CD4-positive, alpha-beta T cell treated with Interleukin-1 beta for 1 hour (primary cell): ENCODE measurements at regions not wholly inside any gene's neighbourhood (a gene's known extent, or its start where the extent isn't known, plus 50 kb on each side); places are given as distances from the start of the nearest gene placed in this dataset.
"Not testable (repeated sequence)": the region's sequence is repeated elsewhere in the genome, so short reads cannot be mapped to it uniquely, and the experiment has no call there.

Experiments used
- DNase-seq, 2 donors: peaks; one replicate each; pipeline ENCODE4 v3.0.0-alpha.2; 2020 to 2022

DNA sequence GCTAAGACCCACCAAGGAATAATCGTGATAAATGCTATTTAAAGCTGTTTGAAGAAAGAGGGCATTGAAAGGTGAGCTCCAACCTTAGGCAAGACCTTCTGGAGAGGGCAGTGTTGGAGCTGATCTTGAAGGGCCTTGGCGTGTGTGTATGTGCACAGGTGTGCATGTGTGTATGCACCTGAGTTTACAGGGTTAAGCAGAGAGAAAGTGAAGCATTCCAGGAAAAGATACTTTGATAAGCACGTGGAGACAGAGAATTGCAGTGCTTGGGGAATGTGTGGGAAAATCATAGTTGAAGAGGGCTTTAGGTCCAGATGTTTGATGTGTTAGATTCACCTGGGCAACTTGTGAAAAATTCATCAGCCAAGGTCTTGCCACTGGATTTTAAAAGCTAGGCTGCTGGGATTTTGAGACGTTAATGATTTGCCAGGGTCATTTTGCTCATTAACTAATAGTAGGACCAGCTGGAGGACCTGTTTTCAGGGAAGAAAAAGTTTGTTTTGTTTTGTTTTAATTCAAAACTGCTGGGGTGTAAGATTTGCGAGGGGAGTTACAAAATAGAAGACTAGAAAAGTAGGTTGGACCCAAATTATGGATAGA, 78.3 kb upstream of the ANKRD55 start:
- no peak for DNase-seq

DNA sequence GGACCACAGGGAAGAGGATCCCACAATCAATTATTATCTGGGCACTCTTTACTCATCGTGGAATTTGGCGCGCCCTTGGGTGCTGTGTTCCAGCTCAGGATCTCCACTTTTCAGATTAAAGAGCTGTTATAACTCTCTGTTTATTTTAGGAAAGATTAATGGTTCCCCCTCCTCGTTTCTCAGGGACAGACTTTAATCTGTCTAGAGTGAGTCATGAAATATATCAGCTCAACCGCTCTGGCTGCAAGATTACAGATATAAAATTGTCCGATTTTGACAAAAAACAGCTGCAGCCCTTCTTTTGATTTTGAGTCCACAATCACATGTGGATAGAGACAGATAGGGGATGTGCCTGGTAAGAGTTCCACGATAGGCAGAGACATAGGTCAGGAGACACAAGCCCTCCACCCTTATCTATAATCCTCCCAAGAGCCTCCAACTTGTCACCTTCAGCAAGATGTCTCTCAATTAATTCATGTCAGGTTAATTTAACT, 77.6 kb upstream of the ANKRD55 start:
- DNase-seq: no peak

DNA sequence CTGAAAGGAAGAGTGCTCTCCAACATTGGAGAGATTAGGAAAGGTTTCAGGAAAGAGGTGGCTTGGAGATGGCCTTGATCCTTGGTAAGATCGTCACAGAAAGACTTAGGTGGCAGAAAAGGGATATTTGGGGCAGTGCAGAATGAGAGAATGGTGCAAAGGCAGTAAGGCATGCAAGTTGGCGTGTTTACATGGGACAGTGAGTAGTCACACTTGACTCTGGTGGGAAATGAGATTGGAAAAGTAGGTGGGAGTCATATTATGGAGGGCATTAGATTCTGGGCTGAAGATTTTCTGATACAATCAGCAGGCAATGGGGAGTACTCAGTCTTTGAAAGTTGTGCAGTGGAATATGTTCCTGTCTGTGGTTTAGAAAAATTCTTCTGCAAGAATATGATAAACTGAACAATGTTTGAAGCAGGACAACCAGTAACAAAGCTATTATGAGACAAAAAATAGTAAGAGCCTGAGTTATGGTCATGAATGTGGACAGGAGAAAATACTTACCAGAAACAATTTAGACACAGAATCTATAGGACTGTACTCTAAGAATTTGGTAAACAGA, 76.2 kb upstream of the ANKRD55 start:
- no peak for DNase-seq

DNA sequence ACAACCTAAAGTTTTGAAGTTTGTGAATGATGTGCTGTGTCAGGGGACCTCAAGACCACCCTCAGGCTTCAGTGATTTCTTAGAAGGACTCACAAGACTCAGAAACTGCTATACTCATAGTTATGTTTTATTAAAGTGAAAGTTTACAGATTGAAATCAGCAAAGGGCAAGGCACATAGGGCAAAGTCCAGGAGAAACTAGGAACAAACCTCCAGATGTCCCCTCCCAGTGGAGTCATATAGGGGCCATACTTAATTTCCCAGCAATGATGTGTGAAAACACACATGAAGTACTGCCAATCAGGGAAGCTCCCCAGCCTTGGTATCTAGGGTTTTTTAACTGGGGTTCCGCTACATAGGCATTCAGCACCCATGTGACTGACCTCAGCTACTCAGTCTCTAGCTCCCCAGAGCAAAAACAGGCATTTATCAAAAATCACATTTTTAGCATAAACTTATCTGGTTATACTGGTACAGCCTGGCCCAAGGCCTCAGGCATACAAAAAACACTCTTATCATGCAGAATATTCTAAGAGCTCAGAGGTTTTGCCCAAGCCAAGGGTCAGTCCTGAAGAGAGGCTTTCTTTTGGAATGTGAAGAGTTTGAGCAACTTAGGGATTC, 74.7 kb upstream of the ANKRD55 start:
- no peak for DNase-seq

DNA sequence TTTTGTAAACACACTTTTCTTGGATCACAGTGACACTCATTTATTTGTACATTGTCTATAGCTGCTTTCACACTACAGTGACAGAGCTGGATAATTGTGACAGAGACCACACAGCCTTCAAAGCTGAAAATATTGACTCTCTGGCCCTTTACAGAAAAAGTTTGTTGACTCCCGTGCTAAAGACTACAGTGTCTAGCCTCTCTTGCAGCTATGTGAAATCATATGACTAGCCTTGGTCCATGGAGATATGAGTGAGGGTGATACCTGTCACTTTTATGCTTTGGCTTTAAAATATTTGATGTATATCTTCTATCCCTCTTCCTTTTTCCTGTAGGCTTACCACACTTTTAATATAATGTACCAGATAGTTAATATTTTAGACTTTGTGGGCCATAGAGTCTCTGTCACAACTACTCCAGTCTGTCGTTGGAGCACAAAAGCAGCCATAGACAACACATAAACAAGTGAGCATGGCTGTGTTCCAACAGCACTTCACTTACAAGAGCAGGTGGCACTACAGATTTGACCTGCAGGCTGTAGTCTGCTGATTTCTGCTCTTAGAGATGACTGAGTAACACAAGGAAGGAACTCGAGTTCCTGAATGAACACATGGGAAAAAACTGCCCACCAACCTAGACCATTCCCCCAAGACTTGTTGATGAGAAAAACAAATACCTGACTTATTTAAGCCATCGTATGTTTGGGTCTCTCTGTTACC, 73.5 kb upstream of the ANKRD55 start:
- no peak for DNase-seq

DNA sequence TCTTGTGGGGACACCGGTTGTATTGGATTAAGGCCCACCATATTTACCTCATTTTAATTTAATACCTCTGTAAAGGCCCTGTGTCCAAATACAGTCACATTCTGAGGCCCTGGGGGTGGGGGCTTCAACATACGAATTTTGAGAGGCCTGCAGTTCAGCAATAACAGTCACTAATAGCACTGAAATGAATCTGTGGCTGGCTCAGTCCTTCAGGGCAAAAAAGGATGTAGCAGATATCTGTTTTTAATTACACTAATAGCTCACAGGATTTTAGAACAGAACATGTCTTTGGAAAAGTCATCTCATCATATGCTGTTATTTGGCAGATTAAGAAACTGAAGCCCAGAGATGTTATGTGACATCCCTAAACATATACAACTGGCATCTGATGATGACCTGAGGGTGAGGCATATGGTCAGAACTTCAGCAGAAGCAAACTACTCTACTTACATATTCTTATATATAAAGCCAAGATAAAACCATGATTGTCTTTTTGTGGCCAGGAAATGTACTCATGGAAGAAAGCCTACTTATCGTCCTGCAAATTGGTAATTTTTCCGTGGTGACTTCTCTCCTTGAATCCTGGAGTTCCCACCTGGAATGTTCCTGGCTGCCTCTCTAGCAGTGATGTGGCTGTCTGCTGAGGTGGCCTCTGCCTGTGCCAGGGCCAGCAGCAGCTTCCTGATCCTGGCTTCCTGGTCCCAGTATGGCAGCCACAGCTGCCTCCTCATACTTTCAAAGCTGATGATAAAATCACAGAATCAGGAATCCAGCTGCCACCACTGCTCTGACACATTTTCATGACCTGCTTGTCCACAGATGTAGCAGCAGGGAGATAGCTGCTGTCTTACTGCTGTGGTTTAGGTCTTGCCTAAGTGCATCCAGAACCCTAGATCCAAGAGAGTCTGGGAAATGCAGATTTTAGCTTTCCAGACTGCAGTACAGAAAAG, 72.1 kb upstream of the ANKRD55 start:
- no peak for DNase-seq

DNA sequence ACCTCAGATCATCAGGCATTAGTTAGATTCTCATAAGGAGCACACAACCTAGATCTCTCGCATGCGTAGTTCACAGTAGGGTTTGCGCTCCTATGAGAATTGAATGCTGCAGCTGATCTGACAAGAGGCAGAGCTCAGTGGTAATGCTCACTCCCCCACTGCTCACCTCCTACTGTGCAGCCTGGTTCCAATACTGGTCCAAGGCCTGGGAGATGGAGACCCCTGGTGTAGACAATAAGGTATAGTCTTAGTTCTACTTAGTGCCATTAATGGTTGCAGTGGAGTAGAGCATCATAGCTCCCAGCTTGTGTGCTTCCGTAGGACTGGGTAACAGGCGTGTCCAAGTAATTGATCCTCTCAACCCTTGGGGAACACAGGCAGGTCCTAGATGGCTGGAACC, 70.4 kb upstream of the ANKRD55 start:
- no peak for DNase-seq

DNA sequence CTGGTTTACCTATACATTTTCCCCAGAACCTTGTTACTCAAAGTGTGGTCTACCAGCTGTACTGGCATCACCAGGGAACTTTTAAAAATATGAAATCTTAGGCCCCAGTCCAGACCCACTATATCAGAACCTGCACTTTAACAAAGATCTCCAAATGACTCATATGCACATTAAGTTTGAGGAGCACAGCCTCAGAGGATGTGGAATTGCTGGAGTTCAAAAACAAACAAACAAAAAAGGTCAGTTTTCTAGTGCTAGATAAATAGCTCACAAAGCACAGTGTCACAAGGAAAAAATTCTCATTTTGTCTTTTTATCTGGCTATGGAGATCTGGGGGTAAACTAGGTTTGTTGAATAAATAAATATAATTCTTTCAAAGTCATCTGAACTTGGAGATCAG, 68.9 kb upstream of the ANKRD55 start:
- no peak for DNase-seq

DNA sequence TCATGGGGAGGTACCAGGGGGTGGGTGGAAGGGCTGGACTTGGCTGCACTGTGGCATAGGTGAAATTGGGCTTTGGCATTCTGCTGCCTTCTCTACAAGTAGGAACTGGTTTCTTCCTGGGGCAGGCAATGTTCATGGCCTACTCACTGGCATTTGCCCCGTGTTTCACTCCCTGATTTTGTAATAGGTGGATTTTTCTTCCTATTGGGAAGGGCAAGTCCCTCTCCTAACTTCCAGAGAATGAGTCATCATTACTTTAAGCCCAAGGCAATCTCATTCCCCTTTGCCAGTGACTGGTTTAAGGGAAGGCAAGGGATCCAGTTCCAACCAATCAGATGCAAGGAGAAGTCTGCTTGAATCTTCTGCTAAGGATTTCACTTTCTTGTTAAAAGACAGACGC, 67.9 kb upstream of the ANKRD55 start:
- DNase-seq: no peak

DNA sequence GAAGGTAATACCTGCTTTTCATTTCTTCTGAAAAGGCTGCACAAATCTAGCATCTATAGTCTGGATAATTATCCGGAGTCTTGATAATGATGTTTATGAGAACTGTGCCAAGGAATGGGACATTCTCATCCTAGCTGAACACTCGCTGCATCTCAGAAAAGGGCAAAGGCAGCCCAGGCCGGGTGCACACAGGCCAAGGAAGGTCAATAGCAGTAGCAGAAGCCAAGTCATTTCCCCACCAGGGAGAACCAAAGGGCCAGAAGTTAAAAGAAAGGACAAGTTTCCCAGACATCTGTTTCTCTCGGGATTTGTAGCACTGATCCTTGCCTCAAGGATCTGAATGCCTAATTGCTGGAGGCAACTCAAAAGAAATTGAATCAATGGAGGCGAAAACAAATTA, 66.1 kb upstream of the ANKRD55 start:
- no peak for DNase-seq

DNA sequence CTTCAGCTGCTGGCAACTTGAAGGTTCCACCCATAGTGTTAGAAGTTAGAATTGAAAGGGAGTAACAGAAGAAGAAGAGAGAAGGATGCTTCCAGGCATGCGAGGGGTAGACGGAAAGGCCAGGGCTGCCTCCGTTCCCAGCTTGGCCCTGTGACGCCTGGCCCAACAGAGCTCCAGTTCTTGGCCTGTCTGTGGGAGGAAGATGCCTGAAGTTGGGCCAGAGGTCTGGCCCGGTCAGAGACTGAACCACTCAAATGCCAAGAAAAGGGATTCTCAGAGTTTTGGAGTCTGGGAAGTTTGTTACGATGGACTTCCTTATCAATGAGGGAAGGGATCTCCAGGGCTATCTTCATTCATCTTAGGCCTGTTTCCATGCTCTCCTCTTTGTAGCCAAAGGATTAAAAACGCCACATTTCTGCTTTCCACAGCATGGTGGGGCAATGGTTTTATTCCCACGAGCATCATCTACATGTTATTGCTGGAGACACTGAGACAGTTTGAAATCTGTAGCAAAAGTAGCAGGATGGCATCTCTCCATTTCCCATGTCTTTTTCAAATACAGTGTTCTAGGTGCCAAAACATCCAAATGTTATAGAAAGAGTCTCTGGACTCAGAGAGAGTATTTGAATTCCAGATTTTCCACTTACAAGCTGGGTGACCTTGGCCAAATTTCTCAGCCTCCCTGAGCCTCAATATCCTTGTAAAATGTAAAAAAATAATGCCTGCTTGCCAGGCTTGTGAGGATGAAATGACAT, 65.4 kb upstream of the ANKRD55 start:
- DNase-seq: no peak

DNA sequence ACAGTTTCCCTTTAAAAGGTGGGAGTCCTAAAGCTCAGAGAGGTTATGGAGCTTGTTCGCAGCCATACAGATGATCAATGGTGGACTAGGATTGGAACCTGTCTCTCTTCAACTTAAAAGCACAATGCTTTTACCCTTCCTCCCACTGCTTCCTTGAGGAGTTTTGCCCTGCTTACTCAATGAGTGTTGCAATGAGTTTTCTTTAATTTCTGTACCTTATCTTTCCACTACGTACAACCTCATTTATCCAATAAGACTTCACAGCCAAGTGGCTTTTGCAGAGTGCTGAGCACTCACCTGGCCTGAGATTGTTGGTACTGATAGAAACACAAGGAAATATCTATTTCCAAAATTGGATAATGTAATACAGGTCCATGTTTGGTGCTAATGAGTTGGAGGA, 64.7 kb upstream of the ANKRD55 start:
- no peak for DNase-seq

DNA sequence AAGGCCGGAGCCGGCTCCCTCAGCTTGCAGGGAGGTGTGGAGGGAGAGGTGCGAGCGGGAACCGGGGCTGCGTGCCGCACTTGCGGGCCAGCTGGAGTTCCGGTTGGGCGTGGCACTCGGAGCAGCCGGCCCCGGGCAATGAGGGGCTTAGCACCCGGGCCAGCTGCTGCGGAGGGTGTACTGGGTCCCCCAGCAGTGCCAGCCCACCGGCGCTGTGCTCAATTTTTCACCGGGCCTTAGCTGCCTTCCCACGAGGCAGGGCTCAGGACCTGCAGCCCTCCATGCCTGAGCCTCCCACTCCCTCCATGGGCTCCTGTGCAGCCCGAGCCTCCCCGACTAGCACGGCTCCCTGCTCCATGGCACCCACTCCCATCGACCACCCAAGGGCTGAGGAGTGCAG, 62.2 kb upstream of the ANKRD55 start:
- not testable (repeated sequence) for DNase-seq

DNA sequence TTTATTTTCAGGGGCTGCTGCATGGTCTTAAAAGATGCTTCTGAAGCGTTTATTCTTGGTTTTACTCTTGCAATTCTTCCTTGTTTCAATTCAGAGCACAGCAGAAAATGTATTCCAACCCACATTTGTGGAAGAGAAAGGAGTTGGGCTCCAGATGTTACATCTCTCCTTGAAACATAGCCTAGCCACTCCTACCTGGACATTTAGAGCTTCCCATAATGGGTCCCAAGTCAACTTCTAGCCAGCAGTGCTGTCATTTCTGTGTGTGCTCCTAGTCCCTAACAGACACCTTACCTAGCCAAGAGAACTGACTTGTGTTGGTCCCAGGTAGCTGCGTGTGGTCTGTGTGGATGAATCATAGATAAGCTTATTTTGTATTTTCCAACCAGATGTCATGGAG, 61.2 kb upstream of the ANKRD55 start:
- no peak for DNase-seq

DNA sequence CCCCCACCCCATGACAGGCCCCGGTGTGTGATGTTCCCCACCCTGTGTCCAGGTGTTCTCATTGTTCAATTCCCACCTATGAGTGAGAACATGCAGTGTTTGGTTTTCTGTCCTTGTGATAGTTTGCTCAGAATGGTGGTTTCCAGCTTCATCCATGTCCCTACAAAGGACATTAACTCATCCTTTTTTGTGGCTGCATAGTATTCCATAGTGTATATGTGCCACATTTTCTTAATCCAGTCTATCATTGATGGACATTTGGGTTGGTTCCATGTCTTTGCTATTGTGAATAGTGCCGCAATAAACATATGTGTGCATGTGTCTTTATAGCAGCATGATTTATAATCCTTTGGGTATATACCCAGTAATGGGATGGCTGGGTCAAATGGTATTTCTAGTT, 59.7 kb upstream of the ANKRD55 start:
- DNase-seq: not testable (repeated sequence)

DNA sequence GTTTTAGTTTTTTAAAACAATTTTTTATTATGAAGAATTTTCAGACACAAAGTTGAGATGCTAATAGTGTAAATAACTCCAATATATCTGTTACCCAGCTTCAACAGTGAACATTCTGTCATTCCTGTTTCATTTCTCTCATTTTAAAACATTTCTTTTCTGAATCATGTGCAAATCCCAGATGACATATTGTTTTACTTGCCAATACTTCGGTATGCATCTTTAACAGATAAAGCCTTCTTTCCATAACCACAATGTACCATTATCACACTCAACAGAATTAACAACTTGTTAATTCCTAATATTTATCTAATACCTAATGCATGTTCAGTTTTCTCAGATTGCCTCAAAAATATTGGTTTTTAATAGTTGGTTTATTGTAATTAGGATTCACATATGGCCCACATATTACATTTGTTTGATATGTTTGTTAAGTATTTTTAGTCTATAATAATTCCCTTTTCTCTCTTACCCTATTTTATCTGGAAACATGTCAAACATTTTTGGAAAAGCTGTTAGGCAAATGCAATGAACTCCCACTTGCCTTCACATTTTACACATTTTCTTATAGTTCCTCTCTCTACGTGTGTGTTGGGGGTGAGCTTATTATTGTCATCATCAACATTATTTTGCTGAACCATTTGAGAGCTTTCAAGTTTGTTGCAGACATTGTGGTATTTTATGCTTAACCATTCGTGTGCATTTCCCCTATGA, 58.7 kb upstream of the ANKRD55 start:
- DNase-seq: no peak

DNA sequence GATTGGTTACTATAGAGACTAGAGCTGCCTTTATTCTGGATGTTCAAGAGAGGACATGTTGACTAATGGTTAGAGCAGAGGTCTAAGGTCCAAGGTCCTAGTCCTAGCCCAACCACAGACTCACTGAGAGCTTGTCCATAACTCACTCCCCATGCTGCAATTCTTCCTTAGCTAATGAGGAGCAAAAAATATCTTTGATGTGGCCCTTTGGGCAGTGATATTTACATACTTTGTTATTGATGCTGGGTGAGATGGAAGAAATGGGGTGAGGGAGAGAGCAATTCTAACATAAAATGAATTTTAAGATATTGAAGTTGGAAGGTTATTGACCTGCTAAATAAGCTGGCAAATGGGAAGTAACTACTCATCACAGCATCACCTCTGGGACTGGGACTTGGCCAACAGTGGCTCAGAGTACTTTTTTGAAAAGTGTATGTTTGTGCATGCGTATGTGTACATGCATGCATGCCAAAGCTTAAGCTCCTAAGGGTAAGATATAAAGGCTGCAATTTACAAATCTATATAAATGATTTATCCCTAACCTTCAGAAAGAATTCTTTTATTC, 58.0 kb upstream of the ANKRD55 start:
- DNase-seq: no peak

DNA sequence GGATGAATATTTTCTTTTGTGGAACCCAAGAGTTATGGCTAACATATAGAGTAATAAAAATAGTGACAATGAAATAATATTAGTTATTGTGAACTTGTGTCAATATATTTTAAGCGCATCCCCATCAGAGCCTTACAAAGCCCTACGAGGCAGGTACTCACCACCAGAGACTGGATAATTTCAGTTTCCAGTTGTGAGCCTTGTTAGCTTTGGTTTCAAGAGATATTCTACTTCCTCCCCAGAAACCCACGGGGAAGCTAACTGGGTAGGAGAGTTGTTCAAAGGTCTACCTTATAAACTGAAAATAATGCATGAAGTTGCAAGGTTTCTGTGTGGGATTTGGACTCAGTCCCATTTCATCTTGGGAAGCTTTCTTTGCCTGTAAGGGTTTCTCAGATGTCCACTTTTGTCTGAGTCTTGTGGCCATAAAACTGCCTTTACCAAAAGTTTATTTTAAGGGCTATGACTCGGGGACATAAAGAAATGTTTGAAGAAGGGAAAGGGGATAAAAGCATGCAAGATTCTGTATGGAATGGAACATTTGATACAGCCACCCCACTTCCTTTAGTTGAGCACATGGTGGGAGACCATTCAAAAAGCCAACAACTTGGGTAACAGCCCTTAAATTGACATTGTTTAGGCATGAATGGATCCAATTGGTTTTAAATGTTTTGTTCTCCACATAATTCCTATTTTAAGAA, 57.4 kb upstream of the ANKRD55 start:
- DNase-seq: no peak

DNA sequence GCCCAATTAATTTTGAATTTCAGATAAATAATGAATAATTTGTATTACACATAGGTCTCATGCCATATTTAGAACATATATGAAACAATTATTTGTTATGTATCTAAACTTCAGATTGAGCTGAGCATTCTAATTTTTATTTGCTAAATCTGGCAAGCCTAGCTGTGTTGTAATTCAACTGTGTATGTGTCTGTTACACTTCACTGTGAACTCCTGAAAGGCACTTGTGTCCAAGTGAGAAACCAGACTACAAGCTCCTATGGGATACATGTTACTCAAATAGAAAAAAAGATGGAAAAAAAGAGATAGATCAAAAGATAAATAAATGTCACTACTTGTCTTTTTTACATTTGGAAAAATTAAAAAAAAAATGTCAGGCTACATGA, 56.5 kb upstream of the ANKRD55 start:
- DNase-seq: no peak

DNA sequence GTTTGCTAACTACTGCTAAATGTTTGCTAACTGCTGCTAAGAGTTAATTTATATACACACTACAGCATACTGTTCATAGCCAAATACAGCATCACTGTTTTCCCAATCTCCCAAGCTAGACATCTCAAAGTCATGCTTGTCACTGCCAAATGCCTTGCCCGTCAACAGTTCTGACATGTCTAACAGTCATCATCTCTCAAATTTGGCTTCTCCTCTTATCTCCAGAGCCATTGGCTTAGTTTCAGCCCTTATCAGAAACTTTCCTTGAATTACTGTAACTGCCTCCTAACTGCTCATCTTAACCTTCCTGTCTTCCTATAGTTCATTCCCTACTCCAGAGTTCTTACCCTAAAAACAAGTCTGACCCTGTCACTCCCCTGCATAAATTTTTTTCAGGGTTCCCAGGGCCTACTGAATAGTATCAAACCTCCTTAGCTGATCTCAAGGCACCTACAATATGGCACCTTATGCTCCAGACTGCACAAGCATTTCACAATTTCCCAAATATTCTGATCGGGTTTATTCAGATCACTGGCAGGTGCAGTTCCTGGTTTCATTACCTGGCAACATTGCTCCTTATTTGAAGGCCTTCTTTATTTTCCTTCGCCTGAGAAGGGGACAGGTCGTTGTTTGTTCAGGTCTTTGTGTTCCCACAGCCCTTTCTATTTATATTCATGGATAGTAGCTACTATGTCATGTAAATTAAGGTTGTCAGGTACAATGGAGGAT, 55.9 kb upstream of the ANKRD55 start:
- DNase-seq: no peak
